ENCODE measurements at regions not wholly inside any gene's neighbourhood (a gene's known extent, or its start where the extent isn't known, plus 50 kb on each side); places are given as distances from the start of the nearest gene placed in this dataset.

DNA sequence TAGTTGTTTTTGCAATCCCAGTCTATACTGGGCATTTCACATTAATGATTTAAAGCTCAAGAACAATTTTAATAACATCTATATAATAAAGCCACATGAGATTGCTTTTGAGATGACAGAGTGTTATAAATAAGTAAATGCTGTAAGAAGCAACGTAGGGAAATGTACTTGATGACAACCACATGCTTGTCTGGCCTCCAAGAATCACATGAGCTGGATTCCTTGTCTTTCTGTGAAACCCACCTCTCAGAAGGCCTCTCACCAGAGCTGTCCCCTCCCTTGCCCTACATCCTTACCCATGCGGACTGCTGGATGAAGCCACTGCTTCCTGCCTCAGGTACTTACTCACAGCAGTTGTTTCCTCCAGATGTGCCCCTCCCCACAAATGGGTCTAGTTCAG is 145.1 kb upstream of the CTTNBP2NL start:
- Histone ChIP-seq H3K27ac (ENCODE audit: low read depth in 1 of 2, low read length in 1 of 2) (no peak overlapping the region), H3K36me3 (ENCODE audit: control insufficient read depth in 4 of 4, insufficient read depth in 4 of 4, low read length in 4 of 4) (no peaks in the 10 kb centered on the region), H3K4me3 (no peak overlapping the region), H3K9me3 (ENCODE audit: control insufficient read depth in 4 of 4, insufficient read depth in 3 of 4, low read length in 3 of 4) (no peaks in the 10 kb centered on the region), H3K27me3 (ENCODE audit: control insufficient read depth in 3 of 3, insufficient read depth in 3 of 3, low read length in 2 of 3) (no peaks in the 10 kb centered on the region), H3K9ac (ENCODE audit: insufficient read depth in 1 of 2, low read length in 2 of 2) (no peak overlapping the region), H3K4me1 (ENCODE audit: control insufficient read depth in 5 of 5, insufficient read depth in 5 of 5, low read length in 5 of 5) (no peaks in the 10 kb centered on the region)
- TF ChIP-seq, protein P1, sequence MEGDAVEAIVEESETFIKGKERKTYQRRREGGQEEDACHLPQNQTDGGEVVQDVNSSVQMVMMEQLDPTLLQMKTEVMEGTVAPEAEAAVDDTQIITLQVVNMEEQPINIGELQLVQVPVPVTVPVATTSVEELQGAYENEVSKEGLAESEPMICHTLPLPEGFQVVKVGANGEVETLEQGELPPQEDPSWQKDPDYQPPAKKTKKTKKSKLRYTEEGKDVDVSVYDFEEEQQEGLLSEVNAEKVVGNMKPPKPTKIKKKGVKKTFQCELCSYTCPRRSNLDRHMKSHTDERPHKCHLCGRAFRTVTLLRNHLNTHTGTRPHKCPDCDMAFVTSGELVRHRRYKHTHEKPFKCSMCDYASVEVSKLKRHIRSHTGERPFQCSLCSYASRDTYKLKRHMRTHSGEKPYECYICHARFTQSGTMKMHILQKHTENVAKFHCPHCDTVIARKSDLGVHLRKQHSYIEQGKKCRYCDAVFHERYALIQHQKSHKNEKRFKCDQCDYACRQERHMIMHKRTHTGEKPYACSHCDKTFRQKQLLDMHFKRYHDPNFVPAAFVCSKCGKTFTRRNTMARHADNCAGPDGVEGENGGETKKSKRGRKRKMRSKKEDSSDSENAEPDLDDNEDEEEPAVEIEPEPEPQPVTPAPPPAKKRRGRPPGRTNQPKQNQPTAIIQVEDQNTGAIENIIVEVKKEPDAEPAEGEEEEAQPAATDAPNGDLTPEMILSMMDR (IDR thresholded peaks at IDR 0.05; ENCODE audit: control extremely low read depth, extremely low read depth) = no peak
- ATAC-seq (ENCODE audit: insufficient read depth, low FRiP score) (no peak), DNase-seq (no peak)
- 55 to 69% methylated on average over 2 of the region's 2 CpGs for WGBS, 2 donors

- H3K4me1 ChIP-seq (ENCODE audit: control insufficient read depth in 5 of 5, insufficient read depth in 5 of 5, low read length in 5 of 5) = no peaks in the 10 kb centered on the region
- H3K9me3 ChIP-seq (ENCODE audit: control insufficient read depth in 4 of 4, insufficient read depth in 3 of 4, low read length in 3 of 4) = no peaks in the 10 kb centered on the region
- no peak overlapping the region for H3K27ac ChIP-seq (ENCODE audit: low read depth in 1 of 2, low read length in 1 of 2)
- H3K4me3 ChIP-seq = no peak overlapping the region
- TF ChIP-seq, protein P1 (IDR thresholded peaks at IDR 0.05; ENCODE audit: control extremely low read depth, extremely low read depth) = no peak
- ATAC-seq (ENCODE audit: insufficient read depth, low FRiP score) = no peak
- H3K9ac ChIP-seq (ENCODE audit: insufficient read depth in 1 of 2, low read length in 2 of 2) = no peak overlapping the region
- H3K36me3 ChIP-seq (ENCODE audit: control insufficient read depth in 4 of 4, insufficient read depth in 4 of 4, low read length in 4 of 4) = no peaks in the 10 kb centered on the region
- no peaks in the 10 kb centered on the region for H3K27me3 ChIP-seq (ENCODE audit: control insufficient read depth in 3 of 3, insufficient read depth in 3 of 3, low read length in 2 of 3)
- WGBS, 2 donors = 87 to 91% methylated on average over 6 of the region's 6 CpGs
- no peak for DNase-seq
Measured at GRCh38 chr1:112251766-112252506, 144.1 kb upstream of the CTTNBP2NL start.

GRCh38 chr1:112253366-112253765 is 142.6 kb upstream of the CTTNBP2NL start:
- Histone ChIP-seq H3K27me3 (ENCODE audit: control insufficient read depth in 3 of 3, insufficient read depth in 3 of 3, low read length in 2 of 3) (no peaks in the 10 kb centered on the region), H3K4me1 (ENCODE audit: control insufficient read depth in 5 of 5, insufficient read depth in 5 of 5, low read length in 5 of 5) (no peaks in the 10 kb centered on the region), H3K9me3 (ENCODE audit: control insufficient read depth in 4 of 4, insufficient read depth in 3 of 4, low read length in 3 of 4) (no peaks in the 10 kb centered on the region), H3K27ac (ENCODE audit: low read depth in 1 of 2, low read length in 1 of 2) (no peak overlapping the region), H3K9ac (ENCODE audit: insufficient read depth in 1 of 2, low read length in 2 of 2) (no peak overlapping the region), H3K4me3 (no peak overlapping the region), H3K36me3 (ENCODE audit: control insufficient read depth in 4 of 4, insufficient read depth in 4 of 4, low read length in 4 of 4) (no peaks in the 10 kb centered on the region)
- ATAC-seq (ENCODE audit: insufficient read depth, low FRiP score) (no peak), DNase-seq (no peak)
- TF ChIP-seq, protein P1 (IDR thresholded peaks at IDR 0.05; ENCODE audit: control extremely low read depth, extremely low read depth) = no peak
- 45 to 55% methylated on average over 2 of the region's 2 CpGs for WGBS, 2 donors

GRCh38 chr1:112255080-112255479 is 140.9 kb upstream of the CTTNBP2NL start:
- no peak overlapping the region for H3K4me3 ChIP-seq
- DNase-seq = no peak
- no peak for ATAC-seq (ENCODE audit: insufficient read depth, low FRiP score)
- TF ChIP-seq, protein P1 (IDR thresholded peaks at IDR 0.05; ENCODE audit: control extremely low read depth, extremely low read depth) = no peak
- H3K36me3 ChIP-seq (ENCODE audit: control insufficient read depth in 4 of 4, insufficient read depth in 4 of 4, low read length in 4 of 4) = no peaks in the 10 kb centered on the region
- H3K4me1 ChIP-seq (ENCODE audit: control insufficient read depth in 5 of 5, insufficient read depth in 5 of 5, low read length in 5 of 5) = no peaks in the 10 kb centered on the region
- no peaks in the 10 kb centered on the region for H3K9me3 ChIP-seq (ENCODE audit: control insufficient read depth in 4 of 4, insufficient read depth in 3 of 4, low read length in 3 of 4)
- WGBS, 2 donors = 85 to 90% methylated on average over 1 of the region's 1 CpG
- H3K27ac ChIP-seq (ENCODE audit: low read depth in 1 of 2, low read length in 1 of 2) = no peak overlapping the region
- no peak overlapping the region for H3K9ac ChIP-seq (ENCODE audit: insufficient read depth in 1 of 2, low read length in 2 of 2)
- H3K27me3 ChIP-seq (ENCODE audit: control insufficient read depth in 3 of 3, insufficient read depth in 3 of 3, low read length in 2 of 3) = no peaks in the 10 kb centered on the region
